Stimulated activated effector memory CD8-positive, alpha-beta T cell treated with anti-CD3 and anti-CD28 coated beads, Interleukin-12 subunit alpha, Interleukin-12 subunit beta, amount 100 ng/mL, for 72 hours (primary cell): ENCODE measurements at regions not wholly inside any gene's neighbourhood (a gene's known extent, or its start where the extent isn't known, plus 50 kb on each side); places are given as distances from the start of the nearest gene placed in this dataset.
"Not testable (repeated sequence)": the region's sequence is repeated elsewhere in the genome, so short reads cannot be mapped to it uniquely, and the experiment has no call there.

ENCODE experiments used
- ATAC-seq: fragments of 150-1000 bp; cut with Tn5 transposase; 2 replicates; pipeline ENCODE4 v1.10.0; 2021
- DNase-seq, 2 donors: peaks; one replicate each; pipeline ENCODE4 v3.0.0; 2021 to 2022; ENCODE audit warnings: low spot score in 2 of 2
- H3K27ac Mint-ChIP-seq: one replicate; pipeline ENCODE4 v1.8.0; 2022; ENCODE audit warnings: mild to moderate bottlenecking, mixed read lengths
- H3K36me3 Mint-ChIP-seq: one replicate; pipeline ENCODE4 v1.8.0; 2022; ENCODE audit warnings: mild to moderate bottlenecking, mixed read lengths
- H3K4me1 Mint-ChIP-seq: one replicate; pipeline ENCODE4 v1.8.0; 2022; ENCODE audit warnings: mixed read lengths
- H3K4me3 Mint-ChIP-seq: one replicate; pipeline ENCODE4 v1.8.0; 2022; ENCODE audit warnings: mild to moderate bottlenecking, mixed read lengths
- H3K9me3 Mint-ChIP-seq: one replicate; pipeline ENCODE4 v1.8.0; 2022; ENCODE audit warnings: mixed read lengths

DNA sequence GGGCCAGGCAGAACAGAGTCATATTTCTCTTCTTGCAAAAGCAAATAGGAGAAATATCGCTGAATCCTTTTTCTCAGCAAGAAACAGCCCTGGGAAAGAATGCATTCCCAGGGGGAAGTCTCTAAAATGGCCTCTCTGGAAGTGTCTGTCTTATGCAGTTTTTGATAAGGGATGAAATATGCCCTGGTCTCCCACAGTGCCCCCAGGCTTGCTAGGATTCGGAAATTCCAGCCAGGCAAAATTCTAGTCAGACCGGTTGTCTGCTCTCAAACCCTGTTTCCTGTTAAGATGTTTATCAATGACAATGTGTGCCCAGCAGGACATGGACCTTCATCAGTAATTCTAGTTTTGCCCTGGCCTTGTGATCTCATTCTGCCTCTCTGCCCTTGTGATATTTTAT is 448.3 kb upstream of the HTR1E start:
- not testable (repeated sequence) for DNase-seq, H3K4me3 Mint-ChIP-seq, ATAC-seq, H3K27ac Mint-ChIP-seq, H3K36me3 Mint-ChIP-seq, H3K4me1 Mint-ChIP-seq
- peaks cover 14% of the 10 kb centered on the region for H3K9me3 Mint-ChIP-seq

DNA sequence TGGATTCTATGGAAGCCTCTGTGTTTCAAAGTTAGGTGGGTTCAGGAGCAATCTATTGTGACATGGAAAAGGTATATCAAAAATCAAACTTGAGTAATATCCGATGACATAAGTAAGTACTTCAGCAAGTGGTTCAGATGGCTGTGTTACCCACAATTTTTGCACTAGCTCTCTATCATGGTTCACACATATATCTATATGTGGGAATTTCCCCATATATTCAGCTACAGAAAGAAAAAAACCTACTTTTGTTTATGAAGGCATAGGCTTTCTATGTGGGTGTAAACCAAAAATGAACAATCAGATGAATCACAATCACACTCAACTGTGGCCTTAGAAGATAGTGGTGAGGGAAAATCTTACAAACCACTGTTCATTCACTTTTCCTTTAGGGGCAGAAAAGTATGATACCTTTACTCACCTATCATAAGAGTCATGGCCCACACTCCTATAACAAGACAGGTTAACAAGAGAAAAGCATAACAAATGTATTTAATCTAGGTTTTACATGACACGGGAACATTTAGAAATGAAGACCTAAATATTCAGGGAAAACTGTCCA is 449.6 kb upstream of the HTR1E start:
- ATAC-seq (peak; percentile 49), DNase-seq (no peak)
- H3K9me3 Mint-ChIP-seq, result peaks cover 14% of the 10 kb centered on the region
- no peak overlapping the region for H3K27ac Mint-ChIP-seq
- no peaks in the 10 kb centered on the region for H3K4me1 Mint-ChIP-seq
- H3K36me3 Mint-ChIP-seq, result no peaks in the 10 kb centered on the region
- no peak overlapping the region for H3K4me3 Mint-ChIP-seq

DNA sequence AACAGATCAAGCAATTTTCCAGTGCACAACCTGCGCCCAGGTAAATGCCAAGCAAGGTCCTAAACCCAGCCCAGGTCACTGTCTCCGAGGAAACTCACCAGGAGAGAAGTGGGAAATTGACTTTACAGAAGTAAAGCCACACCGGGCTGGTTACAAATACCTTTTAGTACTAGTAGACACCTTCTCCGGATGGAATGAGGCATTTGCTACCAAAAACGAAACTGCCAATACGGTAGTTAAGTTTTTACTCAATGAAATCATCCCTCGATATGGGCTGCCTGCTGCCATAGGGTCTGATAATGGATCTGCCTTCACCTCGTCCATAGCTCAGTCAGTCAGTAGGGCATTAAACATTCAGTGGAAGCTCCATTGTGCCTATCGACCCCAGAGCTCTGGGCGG is 459.0 kb upstream of the HTR1E start:
- H3K9me3 Mint-ChIP-seq, H3K4me3 Mint-ChIP-seq, H3K4me1 Mint-ChIP-seq, H3K27ac Mint-ChIP-seq, H3K36me3 Mint-ChIP-seq, DNase-seq, ATAC-seq: not testable (repeated sequence)

DNA sequence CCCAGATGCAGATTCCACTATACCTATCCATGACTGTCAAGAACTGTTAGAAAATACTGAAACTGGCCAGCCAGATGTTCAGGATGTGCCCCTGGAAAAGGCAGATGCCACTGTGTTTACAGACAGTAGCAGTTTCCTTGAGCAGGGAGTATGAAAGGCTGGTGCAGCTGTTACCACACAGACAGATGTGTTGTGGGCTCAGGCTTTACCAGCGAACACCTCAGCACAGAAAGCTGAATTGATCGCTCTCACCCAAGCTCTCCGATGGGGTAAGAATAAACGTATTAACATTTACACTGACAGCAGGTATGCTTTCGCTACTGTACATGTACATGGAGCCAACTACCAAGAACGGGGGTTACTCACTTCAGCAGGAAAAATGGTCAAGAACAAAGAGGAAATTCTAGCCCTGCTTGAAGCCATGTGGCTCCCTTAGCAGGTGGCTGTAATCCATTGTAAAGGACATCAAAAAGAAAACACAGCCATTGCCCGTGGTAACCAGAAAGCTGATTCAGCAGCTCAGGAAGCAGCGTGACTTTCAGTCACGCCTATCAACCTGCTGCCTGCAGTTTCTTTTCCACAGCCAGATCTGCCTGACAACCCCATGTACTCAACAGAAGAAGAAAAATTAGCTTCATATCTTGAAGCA is 459.7 kb upstream of the HTR1E start:
- DNase-seq (no peak), ATAC-seq (no peak)
- no peak overlapping the region for H3K4me3 Mint-ChIP-seq
- H3K27ac Mint-ChIP-seq, result no peak overlapping the region
- no peaks in the 10 kb centered on the region for H3K4me1 Mint-ChIP-seq
- H3K9me3 Mint-ChIP-seq, result peaks cover 5% of the 10 kb centered on the region
- H3K36me3 Mint-ChIP-seq, result no peaks in the 10 kb centered on the region

DNA sequence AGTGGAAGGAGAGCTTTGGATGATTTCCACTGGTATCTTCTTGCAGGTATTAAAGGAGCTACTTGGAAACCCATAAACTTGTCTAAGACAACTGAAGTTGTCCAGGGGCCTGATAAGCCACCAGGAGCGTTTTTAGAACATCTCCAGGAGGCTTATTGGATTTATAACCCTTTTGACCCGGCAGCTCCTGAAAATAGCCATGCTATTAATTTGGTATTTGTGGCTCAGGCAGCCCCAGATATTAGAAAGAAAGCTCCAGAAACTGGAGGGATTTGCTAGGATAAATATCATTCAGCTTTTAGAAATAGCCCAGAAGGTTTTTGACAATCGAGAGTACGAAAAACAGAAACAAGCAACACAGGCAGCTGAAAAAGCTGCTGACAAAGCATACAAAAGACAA is 461.0 kb upstream of the HTR1E start:
- H3K36me3 Mint-ChIP-seq, result no peaks in the 10 kb centered on the region
- H3K27ac Mint-ChIP-seq, result no peak overlapping the region
- no peak for ATAC-seq
- H3K4me3 Mint-ChIP-seq, result no peak overlapping the region
- H3K9me3 Mint-ChIP-seq, result peaks cover 9% of the 10 kb centered on the region
- H3K4me1 Mint-ChIP-seq, result no peaks in the 10 kb centered on the region
- no peak for DNase-seq

DNA sequence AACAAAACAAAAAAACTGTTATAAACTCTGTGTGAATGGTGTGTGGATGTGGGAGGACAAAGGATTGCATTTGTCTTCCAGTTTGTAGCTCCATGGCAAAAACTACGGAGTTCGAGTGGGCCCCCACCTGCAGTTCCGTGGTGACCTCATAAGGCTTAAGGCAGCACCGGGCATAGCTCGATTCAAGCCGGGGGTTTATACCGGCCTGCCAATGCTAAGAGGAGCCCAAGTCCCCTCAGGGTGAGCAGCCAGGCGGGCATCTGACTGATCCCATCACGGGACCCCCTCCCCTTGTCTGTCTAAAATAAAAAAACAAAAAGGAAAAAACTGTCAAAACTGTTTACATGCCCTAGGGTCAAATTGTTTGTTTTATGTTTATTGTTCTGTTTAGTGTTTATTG is 463.2 kb upstream of the HTR1E start:
- no peak for DNase-seq
- Mint-ChIP-seq H3K4me1 (no peaks in the 10 kb centered on the region), H3K9me3 (peaks cover 6% of the 10 kb centered on the region), H3K27ac (no peak overlapping the region), H3K36me3 (no peaks in the 10 kb centered on the region), H3K4me3 (no peak overlapping the region)
- no peak for ATAC-seq

DNA sequence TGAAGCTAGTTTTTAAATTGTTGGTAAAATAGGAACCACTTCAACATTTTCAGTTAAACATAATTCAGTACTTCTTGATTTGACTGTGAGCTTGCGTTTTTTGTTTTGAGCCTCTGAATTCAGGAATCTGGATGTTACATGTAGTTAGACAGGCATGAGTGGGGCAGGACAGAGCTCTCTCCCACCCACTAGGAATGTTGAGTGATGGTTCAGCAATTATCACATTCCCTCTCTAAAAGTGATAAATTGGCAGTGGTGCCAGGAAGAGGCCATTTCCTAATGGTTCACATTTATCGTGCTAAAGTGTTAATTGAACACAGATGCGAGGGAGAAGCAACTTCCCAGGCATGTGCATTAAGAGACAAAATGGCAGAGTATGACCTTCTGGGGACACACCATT is 465.5 kb upstream of the HTR1E start:
- DNase-seq (no peak), ATAC-seq (no peak)
- Mint-ChIP-seq H3K4me3 (no peak overlapping the region), H3K9me3 (peaks cover 9% of the 10 kb centered on the region), H3K36me3 (no peaks in the 10 kb centered on the region), H3K4me1 (no peaks in the 10 kb centered on the region), H3K27ac (no peak overlapping the region)

DNA sequence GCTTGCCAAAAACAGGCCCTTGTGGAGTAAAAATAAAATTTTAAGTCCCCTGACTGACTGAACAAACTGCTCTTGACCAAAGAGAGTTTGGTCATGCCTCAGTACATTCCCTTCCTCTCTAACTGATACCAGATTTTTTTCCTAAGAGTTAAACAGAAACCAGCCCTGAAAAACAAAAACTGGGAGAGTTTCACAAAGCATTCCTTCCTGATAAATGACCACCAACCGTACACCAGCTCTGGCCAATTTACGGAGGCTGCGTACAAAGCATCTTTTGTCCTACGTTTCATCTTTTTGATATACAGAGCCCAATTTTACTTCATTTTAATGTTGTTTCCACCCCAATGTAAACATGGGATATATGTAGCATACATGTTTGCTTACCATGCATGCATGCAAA is 477.4 kb upstream of the HTR1E start:
- Mint-ChIP-seq H3K9me3 (peaks cover 7% of the 10 kb centered on the region), H3K4me3 (no peak overlapping the region), H3K27ac (no peak overlapping the region), H3K4me1 (no peaks in the 10 kb centered on the region), H3K36me3 (no peaks in the 10 kb centered on the region)
- ATAC-seq, result no peak
- no peak for DNase-seq

DNA sequence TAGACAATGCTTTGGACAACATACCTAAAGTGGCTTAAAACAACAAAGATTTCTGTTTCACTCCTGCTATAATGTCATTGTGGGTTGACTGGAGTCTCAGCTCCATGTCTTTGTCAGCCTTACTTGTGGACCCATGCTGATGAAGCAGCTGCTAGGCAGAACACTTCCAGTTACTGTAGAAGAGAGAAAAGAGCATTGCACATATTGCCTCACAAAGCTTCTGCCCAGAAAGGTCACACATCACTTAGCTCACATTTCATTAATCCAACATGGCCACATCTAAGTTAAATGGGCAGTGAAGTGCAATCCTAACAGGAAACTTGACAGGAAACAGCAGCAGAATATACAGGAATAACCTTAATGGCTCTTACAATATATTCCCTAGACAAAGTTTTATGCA is 480.5 kb upstream of the HTR1E start:
- Mint-ChIP-seq H3K4me1 (no peaks in the 10 kb centered on the region), H3K9me3 (peaks cover 10% of the 10 kb centered on the region), H3K36me3 (no peaks in the 10 kb centered on the region), H3K4me3 (no peak overlapping the region), H3K27ac (no peak overlapping the region)
- DNase-seq, result no peak
- no peak for ATAC-seq

DNA sequence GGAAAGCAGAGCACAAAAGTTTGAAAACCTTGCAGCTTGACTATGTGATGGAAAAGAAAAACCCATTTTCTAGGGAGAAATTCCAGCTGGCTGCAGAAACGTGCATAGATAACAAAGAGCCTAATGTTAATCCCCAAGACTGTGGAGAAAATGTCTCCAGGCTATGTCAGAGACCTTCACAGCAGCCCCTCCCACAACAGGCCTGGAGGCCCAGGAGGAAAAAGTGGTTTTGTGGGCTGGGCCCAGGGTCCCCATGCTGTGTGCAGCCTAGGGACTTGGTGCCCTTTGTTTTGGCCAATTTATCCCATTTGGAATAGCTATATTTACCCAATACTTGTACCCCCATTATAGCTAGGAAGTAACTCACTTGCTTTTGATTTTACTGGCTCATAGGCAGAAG is 484.1 kb upstream of the HTR1E start:
- Mint-ChIP-seq H3K4me1 (no peaks in the 10 kb centered on the region), H3K9me3 (peaks cover 6% of the 10 kb centered on the region), H3K36me3 (no peaks in the 10 kb centered on the region), H3K27ac (no peak overlapping the region), H3K4me3 (no peak overlapping the region)
- no peak for DNase-seq
- no peak for ATAC-seq

DNA sequence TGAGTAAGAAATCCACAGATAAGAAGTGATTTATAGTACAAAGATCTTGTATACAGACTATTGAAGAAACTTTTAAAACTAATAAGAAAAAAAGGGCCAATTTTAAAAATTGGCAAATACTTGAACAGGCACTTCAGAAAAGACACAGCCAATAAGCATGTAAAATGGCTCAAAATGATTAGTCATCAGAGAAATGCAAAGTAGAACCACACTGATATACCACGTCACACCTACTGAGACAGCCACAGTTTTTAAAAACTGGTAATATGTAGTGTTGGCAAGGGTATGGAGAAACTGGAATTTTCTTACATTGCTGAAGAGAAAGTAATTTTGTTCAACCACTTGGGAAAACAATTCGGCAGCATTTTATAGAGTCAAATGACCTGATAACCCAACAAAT is 488.9 kb upstream of the HTR1E start:
- no peak for ATAC-seq
- no peak overlapping the region for H3K4me3 Mint-ChIP-seq
- H3K27ac Mint-ChIP-seq, result no peak overlapping the region
- H3K36me3 Mint-ChIP-seq, result no peaks in the 10 kb centered on the region
- no peaks in the 10 kb centered on the region for H3K4me1 Mint-ChIP-seq
- H3K9me3 Mint-ChIP-seq, result peaks cover 3% of the 10 kb centered on the region
- DNase-seq, result no peak

DNA sequence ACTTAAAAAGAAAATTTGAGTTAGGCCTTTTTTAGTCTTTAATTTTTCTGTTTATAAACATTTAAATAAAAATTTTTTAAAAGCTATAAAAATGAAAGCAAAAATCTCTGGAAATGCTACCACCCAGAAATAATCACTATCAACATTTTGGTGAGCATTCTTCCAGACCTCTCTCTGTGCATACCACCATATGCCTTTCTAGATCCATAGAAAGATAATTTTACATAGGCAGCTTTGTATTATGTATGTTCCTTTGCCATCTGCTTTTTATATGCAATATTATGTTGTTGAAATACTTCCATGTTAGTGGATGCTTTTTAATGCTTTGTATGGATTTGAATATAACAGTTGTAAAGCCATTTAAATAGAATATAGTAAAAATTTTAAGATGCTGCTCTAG is 496.7 kb upstream of the HTR1E start:
- Mint-ChIP-seq H3K4me1 (no peaks in the 10 kb centered on the region), H3K4me3 (no peak overlapping the region), H3K9me3 (peaks cover 10% of the 10 kb centered on the region), H3K36me3 (no peaks in the 10 kb centered on the region), H3K27ac (no peak overlapping the region)
- DNase-seq (no peak), ATAC-seq (no peak)

DNA sequence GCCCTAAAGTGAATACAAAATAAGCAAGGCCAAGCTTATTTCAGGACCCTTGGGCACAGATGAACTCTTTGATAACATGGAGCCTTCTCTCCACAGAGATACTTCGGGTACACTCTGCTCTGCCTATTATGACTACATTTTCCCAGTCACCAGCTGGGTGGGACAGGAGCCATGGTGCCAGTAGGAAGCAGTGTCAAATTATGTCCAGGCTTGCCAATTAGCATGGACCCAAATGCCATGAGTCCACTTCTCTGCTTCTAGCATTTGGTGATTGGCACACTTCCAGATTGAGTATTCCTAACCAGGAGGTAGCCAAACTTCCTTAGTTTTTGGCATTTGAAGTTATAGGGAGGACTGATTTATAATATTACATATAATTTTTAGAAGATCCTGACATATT is 513.8 kb upstream of the HTR1E start:
- Mint-ChIP-seq H3K9me3 (peaks cover 5% of the 10 kb centered on the region), H3K36me3 (no peaks in the 10 kb centered on the region), H3K4me1 (no peaks in the 10 kb centered on the region), H3K4me3 (no peak overlapping the region), H3K27ac (no peak overlapping the region)
- ATAC-seq (no peak), DNase-seq (no peak)

DNA sequence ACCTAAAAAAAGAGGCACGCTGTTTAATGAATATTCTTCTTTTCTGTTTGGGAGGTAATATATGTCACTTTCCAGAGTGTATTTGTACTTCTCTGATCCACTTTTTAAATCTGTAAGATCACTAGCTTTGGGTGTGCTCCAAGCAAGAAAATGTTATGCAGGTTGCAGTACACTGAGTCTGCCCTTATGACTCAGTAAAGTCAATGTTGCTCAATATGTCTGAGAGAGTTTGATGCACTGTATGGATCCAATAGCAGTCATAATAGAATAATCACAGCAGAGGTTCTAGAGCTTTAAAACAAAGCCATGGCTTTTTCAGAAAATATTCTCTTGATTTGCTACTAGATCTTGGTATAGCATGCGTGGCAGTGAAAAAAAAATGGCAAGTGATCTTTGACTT is 525.3 kb upstream of the HTR1E start:
- no peak overlapping the region for H3K4me3 Mint-ChIP-seq
- H3K36me3 Mint-ChIP-seq, result no peaks in the 10 kb centered on the region
- DNase-seq, result no peak
- ATAC-seq, result no peak
- peaks cover 11% of the 10 kb centered on the region for H3K9me3 Mint-ChIP-seq
- no peaks in the 10 kb centered on the region for H3K4me1 Mint-ChIP-seq
- no peak overlapping the region for H3K27ac Mint-ChIP-seq

DNA sequence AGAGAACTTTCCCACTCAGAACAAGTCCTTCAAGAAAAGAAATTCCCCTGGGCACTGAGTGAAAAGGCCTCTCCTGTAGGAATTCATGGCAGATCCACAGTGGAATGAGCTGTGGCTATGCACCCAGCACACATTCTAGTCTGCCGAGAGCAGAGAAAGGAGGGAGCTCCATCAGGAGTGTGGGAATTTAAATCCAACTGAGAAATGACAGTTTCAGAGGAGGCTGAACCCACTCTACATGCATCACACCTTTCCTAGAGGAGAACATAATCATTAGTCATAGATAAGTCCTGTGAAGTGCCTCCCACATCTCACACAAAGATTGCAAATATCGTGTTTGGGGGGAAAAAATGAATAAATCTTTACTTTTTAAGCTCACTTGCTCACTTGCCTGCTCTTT is 530.2 kb upstream of the HTR1E start:
- no peaks in the 10 kb centered on the region for H3K4me1 Mint-ChIP-seq
- H3K36me3 Mint-ChIP-seq, result no peaks in the 10 kb centered on the region
- no peak overlapping the region for H3K27ac Mint-ChIP-seq
- H3K9me3 Mint-ChIP-seq, result peaks cover 9% of the 10 kb centered on the region
- no peak overlapping the region for H3K4me3 Mint-ChIP-seq
- no peak for DNase-seq
- ATAC-seq, result no peak

DNA sequence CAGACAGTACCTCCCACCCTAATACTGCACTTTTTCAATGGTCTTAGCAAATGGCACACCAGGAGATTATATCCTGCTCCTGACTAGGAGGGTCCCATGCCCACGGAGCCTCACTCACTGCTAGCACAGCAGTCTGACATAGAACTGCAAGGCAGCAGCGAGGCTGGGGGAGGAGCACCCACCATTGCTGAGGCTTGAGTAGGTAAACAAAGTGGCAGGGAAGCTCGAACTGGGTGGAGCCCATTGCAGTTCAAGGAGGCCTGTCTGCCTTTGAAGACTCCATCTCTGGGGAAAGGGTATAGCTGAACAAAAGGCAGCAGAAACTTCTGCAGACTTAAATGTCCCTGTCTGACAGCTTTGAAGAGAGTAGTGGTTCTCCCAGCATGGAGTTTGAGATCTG is 544.5 kb upstream of the HTR1E start:
- H3K9me3 Mint-ChIP-seq, result peaks cover 12% of the 10 kb centered on the region
- not testable (repeated sequence) for ATAC-seq, H3K36me3 Mint-ChIP-seq, H3K27ac Mint-ChIP-seq, H3K4me3 Mint-ChIP-seq, H3K4me1 Mint-ChIP-seq, DNase-seq
